PC-9 (cell line): ENCODE measurements at regions not wholly inside any gene's neighbourhood (a gene's known extent, or its start where the extent isn't known, plus 50 kb on each side); places are given as distances from the start of the nearest gene placed in this dataset.
"Not testable (repeated sequence)": the region's sequence is repeated elsewhere in the genome, so short reads cannot be mapped to it uniquely, and the experiment has no call there.

ENCODE experiments used
- BruUV-seq: library from RNA; stranded (reverse); fragments of 400-500 nt; replicated peaks from 2 replicates; lab custom pipeline; 2021; lab: Mats Ljungman, UMichigan
- CTCF ChIA-PET: fragments of 300-600 bp; sonication (Branson Sonifier 250); formaldehyde crosslinking; loops from one replicate; lab custom pipeline; 2022; ENCODE audit warnings: antibody characterized with exemption; lab: Charles Lee
- POLR2A ChIA-PET: fragments of 300-600 bp; sonication (Branson Sonifier 250); formaldehyde crosslinking; loops from one replicate; lab custom pipeline; 2022; ENCODE audit warnings: antibody characterized with exemption; ENCODE audit not compliant: unreplicated experiment; lab: Charles Lee
- DNase-seq, 2 experiments: peaks; one replicate each; pipeline versions ENCODE4 v3.0.0 to v3.0.0-alpha.2; 2015 to 2022; ENCODE audit warnings: mixed read lengths in 1 of 2
- H2AFZ ChIP-seq: fragments of 200-600 bp; sonication (generic); 2 replicates; pipeline ENCODE4 v1.8.1; 2017; ENCODE audit warnings: antibody characterized with exemption
- H3F3A ChIP-seq: fragments of 200-600 bp; sonication (generic); 2 replicates; pipeline ENCODE4 v1.8.1; 2017; ENCODE audit warnings: antibody characterized with exemption, mild to moderate bottlenecking, low read depth; ENCODE audit not compliant: insufficient read depth
- H3K27ac ChIP-seq: fragments of 200-600 bp; sonication (generic); 2 replicates; pipeline ENCODE4 v1.6.1; 2016; ENCODE audit warnings: mixed run types
- H3K27me3 ChIP-seq: fragments of 200-600 bp; sonication (generic); 2 replicates; pipeline ENCODE4 v1.6.1; 2016; ENCODE audit warnings: low read depth, mixed run types; ENCODE audit not compliant: insufficient read depth
- H3K36me3 ChIP-seq: fragments of 200-600 bp; sonication (generic); 2 replicates; pipeline ENCODE4 v1.6.1; 2016; ENCODE audit warnings: low read depth, mixed run types
- H3K4me1 ChIP-seq: fragments of 200-600 bp; sonication (generic); replicated peaks from 2 replicates; pipeline ENCODE4 v1.6.1; 2016; ENCODE audit warnings: mixed run types; ENCODE audit not compliant: insufficient read depth
- H3K4me2 ChIP-seq: fragments of 200-600 bp; sonication (generic); 2 replicates; pipeline ENCODE4 v1.6.1; 2017; ENCODE audit warnings: mixed run types
- H3K4me3 ChIP-seq: fragments of 200-600 bp; sonication (generic); 2 replicates; pipeline ENCODE4 v1.6.1; 2016; ENCODE audit warnings: mixed run types
- H3K79me2 ChIP-seq: fragments of 200-600 bp; sonication (generic); 2 replicates; pipeline ENCODE4 v1.6.1; 2017; ENCODE audit warnings: low read depth, mixed run types
- H3K9me2 ChIP-seq: fragments of 200-600 bp; sonication (generic); 2 replicates; pipeline ENCODE4 v1.8.1; 2017; ENCODE audit warnings: mild to moderate bottlenecking; ENCODE audit not compliant: insufficient read depth
- H3K9me3 ChIP-seq: fragments of 200-600 bp; sonication (generic); 2 replicates; pipeline ENCODE4 v1.8.1; 2016; ENCODE audit warnings: low read depth; ENCODE audit not compliant: insufficient read depth
- H4K20me1 ChIP-seq: fragments of 200-600 bp; sonication (generic); 2 replicates; pipeline ENCODE4 v1.8.1; 2017; ENCODE audit not compliant: insufficient read depth
- EZH2 ChIP-seq: fragments of 200-600 bp; sonication (generic); IDR thresholded peaks from 2 replicates; pipeline ENCODE4 v1.8.0; 2017; ENCODE audit warnings: antibody characterized with exemption, low read depth
- intact Hi-C: fragments of 100-400 bp; cut with micrococcal nuclease; formaldehyde crosslinking; loops from one replicate; pipeline ENCODE4 v1.10.0; 2022; ENCODE audit not compliant: unreplicated experiment
- TF ChIP-seq, protein P1 (sequence below): fragments of 200-600 bp; sonication (generic); conservative IDR thresholded peaks from 2 replicates; pipeline ENCODE4 v1.6.1; 2017; ENCODE audit warnings: mixed run types, antibody characterized with exemption, mild to moderate bottlenecking, moderate library complexity

DNA sequence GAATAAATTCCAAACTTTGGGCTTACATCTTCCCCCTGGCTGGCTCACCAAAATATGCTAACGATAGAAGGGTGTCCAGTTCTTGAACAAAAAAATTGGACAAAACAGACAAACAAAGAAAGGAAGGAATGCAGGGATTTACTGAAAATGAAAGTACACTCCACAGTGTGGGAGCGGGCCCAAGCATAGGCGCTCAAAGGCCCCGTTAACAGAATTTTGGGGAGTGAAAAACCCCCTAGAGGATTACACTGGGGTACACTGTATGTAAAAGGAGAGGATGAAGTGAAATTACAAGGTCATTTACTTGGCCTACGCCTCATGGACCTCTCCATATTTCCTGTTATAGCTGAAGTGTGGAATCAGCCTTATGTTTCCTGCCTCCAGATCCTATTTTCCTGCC is 899.7 kb downstream of the DSC3 start:
- Histone ChIP-seq H3F3A (no peaks in the 10 kb centered on the region), H3K4me1 (no peaks in the 10 kb centered on the region), H3K9me2 (no peaks in the 10 kb centered on the region), H3K27ac (no peak overlapping the region), H3K9me3 (no peaks in the 10 kb centered on the region), H2AFZ (no peak overlapping the region), H3K4me2 (no peak overlapping the region), H3K4me3 (no peak overlapping the region), H3K79me2 (no peaks in the 10 kb centered on the region), H3K36me3 (no peaks in the 10 kb centered on the region), H3K27me3 (no peaks in the 10 kb centered on the region), H4K20me1 (no peaks in the 10 kb centered on the region)
- POLR2A ChIA-PET = no interaction called here
- DNase-seq = no peak
- CTCF ChIA-PET = no interaction called here
- TF ChIP-seq, protein P1, sequence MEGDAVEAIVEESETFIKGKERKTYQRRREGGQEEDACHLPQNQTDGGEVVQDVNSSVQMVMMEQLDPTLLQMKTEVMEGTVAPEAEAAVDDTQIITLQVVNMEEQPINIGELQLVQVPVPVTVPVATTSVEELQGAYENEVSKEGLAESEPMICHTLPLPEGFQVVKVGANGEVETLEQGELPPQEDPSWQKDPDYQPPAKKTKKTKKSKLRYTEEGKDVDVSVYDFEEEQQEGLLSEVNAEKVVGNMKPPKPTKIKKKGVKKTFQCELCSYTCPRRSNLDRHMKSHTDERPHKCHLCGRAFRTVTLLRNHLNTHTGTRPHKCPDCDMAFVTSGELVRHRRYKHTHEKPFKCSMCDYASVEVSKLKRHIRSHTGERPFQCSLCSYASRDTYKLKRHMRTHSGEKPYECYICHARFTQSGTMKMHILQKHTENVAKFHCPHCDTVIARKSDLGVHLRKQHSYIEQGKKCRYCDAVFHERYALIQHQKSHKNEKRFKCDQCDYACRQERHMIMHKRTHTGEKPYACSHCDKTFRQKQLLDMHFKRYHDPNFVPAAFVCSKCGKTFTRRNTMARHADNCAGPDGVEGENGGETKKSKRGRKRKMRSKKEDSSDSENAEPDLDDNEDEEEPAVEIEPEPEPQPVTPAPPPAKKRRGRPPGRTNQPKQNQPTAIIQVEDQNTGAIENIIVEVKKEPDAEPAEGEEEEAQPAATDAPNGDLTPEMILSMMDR = no peak
- TF ChIP-seq EZH2 = no peak
- BruUV-seq = no TSS peak
- intact Hi-C loops = no loop called here

DNA sequence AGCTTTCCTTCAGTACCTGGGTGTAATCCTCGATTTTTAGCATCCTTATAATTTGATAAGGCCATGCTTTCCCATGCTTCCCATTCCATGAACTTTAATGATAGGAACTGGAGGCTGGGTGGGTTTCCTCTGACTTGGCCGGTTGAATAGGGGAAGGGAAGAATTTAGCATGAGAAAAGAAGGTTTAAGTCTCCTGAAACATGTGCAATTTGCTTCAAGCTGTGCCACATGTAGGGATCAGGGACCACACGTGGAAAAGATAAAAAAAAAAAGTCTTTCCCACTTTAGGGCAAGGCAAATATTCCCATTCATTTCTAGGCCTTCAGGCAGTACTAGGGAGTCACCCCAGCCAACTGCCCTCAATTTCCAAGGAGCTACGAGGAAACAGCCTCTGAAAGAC is 900.3 kb downstream of the DSC3 start:
- ChIA-PET POLR2A (no interaction called here), CTCF (no interaction called here)
- Histone ChIP-seq H3K36me3 (no peaks in the 10 kb centered on the region), H3K9me3 (no peaks in the 10 kb centered on the region), H3F3A (no peaks in the 10 kb centered on the region), H3K4me1 (no peaks in the 10 kb centered on the region), H3K79me2 (no peaks in the 10 kb centered on the region), H3K4me2 (no peak overlapping the region), H3K27ac (no peak overlapping the region), H3K9me2 (no peaks in the 10 kb centered on the region), H3K4me3 (no peak overlapping the region), H3K27me3 (no peaks in the 10 kb centered on the region), H4K20me1 (no peaks in the 10 kb centered on the region), H2AFZ (no peak overlapping the region)
- BruUV-seq = no TSS peak
- TF ChIP-seq EZH2 = no peak
- TF ChIP-seq, protein P1 = no peak
- intact Hi-C loops = no loop called here
- DNase-seq = no peak

DNA sequence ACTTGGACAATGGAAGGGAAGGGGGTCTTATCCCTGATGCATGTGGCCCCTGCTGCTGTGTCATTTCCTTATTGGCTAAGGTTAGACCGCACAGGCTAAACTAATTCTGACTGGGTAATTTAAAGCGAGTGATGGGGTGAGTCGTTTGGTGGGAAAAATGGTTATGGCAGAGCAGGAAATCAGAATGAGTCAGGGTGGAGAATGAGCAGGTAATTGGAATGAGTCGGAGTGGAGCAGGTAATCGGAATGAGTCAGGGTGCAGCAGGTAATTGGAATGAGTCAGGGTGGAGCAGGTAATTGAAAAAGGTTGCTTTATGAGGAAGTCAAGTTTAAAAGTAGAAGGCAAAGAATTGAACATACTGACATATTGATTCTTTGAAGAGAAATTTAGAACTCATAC is 901.0 kb downstream of the DSC3 start:
- H3K4me3 ChIP-seq, H3F3A ChIP-seq, POLR2A ChIA-PET, BruUV-seq, DNase-seq, H2AFZ ChIP-seq, CTCF ChIA-PET, H3K4me2 ChIP-seq, H3K9me3 ChIP-seq, H3K27ac ChIP-seq, H3K9me2 ChIP-seq, H3K4me1 ChIP-seq, H4K20me1 ChIP-seq, intact Hi-C loops, H3K79me2 ChIP-seq, H3K27me3 ChIP-seq, H3K36me3 ChIP-seq: not testable (repeated sequence)

DNA sequence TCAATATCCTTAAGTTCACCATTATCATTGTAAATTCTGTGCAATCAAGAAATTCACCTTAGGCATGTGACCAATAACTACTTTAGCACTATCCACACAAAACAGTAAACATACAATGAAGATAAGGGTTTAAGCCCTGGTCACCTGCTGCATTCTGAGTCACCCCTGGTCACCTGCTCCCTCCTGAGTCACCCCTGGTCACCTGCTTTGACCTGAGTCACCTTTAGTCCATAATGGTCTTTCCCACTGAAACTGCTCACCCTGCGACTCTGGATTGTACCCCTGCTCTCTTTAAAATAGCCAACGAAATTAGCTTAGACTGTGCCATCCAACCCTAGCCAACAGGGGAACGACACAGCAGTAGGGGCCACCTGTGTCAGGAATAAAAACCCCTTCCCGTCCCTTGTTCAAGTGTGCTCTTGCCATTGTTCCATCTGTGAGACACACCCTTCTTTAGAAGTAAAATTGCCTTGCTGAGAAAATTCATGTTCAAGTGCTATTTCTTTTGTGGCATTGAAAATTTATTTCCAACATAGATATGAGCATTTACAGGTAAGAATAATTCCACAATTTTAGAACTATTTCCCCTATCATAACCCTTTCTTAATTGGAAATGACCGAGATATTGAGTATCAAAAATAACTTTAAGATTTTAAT is 902.8 kb downstream of the DSC3 start:
- Histone ChIP-seq H3K79me2 (no peaks in the 10 kb centered on the region), H3K27me3 (no peaks in the 10 kb centered on the region), H3K4me1 (no peaks in the 10 kb centered on the region), H3K27ac (no peak overlapping the region), H3K9me3 (no peaks in the 10 kb centered on the region), H3K36me3 (no peaks in the 10 kb centered on the region), H3K4me2 (no peak overlapping the region), H3F3A (no peaks in the 10 kb centered on the region), H4K20me1 (no peaks in the 10 kb centered on the region), H2AFZ (no peak overlapping the region), H3K9me2 (no peaks in the 10 kb centered on the region), H3K4me3 (no peak overlapping the region)
- no TSS peak for BruUV-seq
- ChIA-PET CTCF (no interaction called here), POLR2A (no interaction called here)
- intact Hi-C loops = no loop called here
- no peak for DNase-seq
- TF ChIP-seq EZH2 = no peak
- TF ChIP-seq, protein P1 = no peak
